GM12874 (cell line): ENCODE measurements at regions not wholly inside any gene's neighbourhood (a gene's known extent, or its start where the extent isn't known, plus 50 kb on each side); places are given as distances from the start of the nearest gene placed in this dataset.

Experiments used
- TF ChIP-seq, protein P1 (sequence below): IDR thresholded peaks from 2 replicates; pipeline ENCODE4 v1.5.1; 2011; ENCODE audit warnings: low read depth, mild to moderate bottlenecking, control low read depth, low read length, moderate library complexity; ENCODE audit not compliant: insufficient read depth

GRCh38 chr10:128614016-128614605 lies 487.9 kb upstream of the MKI67 start:
- TF ChIP-seq, protein P1, sequence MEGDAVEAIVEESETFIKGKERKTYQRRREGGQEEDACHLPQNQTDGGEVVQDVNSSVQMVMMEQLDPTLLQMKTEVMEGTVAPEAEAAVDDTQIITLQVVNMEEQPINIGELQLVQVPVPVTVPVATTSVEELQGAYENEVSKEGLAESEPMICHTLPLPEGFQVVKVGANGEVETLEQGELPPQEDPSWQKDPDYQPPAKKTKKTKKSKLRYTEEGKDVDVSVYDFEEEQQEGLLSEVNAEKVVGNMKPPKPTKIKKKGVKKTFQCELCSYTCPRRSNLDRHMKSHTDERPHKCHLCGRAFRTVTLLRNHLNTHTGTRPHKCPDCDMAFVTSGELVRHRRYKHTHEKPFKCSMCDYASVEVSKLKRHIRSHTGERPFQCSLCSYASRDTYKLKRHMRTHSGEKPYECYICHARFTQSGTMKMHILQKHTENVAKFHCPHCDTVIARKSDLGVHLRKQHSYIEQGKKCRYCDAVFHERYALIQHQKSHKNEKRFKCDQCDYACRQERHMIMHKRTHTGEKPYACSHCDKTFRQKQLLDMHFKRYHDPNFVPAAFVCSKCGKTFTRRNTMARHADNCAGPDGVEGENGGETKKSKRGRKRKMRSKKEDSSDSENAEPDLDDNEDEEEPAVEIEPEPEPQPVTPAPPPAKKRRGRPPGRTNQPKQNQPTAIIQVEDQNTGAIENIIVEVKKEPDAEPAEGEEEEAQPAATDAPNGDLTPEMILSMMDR: no peak

- TF ChIP-seq, protein P1: no peak
Observed at GRCh38 chr10:128614802-128615553, 488.8 kb upstream of the MKI67 start.

- TF ChIP-seq, protein P1: no peak
Observed at GRCh38 chr10:128617532-128617931, 491.3 kb upstream of the MKI67 start.

DNA sequence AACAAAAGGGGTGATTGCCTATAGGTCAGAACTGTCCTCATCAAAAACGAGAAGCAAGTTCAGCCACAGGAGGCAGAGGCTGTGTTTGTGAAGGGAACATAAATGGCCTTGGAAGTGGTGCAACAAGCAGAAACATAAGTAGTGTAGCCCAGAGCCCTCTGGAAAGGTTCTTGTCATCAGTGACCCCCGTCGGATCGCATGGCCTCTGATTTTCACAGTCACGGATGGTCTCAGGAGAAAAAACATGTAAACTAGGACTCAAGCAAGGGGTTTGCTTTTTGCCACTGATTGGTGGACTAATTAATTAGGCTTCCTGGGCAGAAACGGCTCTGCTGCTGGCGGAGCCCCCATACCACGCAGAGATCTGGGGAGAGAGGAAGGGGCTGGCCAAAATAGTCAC lies 496.5 kb upstream of the MKI67 start:
- TF ChIP-seq, protein P1: no peak

DNA sequence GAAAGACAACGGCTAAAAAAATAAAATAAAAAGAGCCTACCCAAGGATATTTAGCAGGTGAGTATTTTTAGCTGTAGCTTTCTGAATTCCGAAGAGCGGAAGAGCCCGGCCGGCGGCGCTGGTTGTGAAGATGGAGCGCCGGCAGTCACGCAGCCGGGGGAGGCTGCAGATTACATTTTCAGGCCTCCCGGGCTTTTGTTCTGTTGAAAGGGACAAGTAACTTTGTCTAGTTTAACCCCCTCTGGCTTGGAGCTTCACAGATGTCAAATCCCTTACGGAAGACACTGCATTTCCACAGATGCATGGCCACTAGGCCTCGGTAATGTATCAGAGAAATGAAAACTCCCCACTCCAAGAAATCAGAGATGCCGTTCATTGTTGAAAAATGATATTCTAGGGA lies 497.6 kb upstream of the MKI67 start:
- TF ChIP-seq, protein P1: no peak

DNA sequence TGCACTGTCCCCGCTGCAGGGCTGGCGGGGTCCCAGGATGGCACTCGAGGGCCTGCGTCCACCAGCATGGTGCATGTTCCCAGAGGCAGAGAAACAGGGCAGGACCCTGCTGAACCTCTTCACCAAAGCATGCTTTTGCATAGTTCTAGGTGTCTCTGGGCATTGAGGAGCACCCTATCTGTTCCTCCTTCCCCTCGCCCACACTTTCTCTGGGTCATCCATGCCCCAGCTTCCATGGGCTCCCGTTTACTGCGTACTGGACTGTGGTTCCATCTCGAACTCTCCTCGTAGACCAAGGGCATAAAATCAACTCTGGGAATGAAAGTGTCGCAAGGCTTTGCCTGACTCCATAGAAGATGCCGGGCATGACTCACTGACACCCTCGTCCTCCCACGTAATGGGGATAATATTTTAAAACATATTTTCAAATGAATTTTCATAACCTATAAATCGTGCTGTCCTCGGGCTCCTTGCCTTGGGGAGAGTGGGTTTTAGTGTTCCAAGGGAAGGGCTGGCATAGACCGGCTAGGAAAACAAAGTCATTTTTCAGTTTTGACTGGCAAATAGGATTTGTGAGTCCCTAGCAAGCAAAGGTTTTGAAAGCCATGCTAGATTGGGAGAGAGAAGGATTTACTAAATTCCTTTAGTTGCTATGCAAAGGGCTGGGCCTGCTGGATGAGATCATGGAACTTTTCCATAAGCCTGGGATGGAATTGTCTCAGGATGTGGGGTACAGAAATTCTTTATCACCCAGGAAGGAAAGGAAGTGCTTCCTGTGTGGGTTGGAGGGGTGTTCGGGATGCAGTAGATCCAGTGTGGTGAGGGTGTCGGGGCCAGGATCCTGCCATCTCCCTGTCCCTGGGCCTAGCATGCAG lies 498.7 kb upstream of the MKI67 start:
- TF ChIP-seq, protein P1: no peak

DNA sequence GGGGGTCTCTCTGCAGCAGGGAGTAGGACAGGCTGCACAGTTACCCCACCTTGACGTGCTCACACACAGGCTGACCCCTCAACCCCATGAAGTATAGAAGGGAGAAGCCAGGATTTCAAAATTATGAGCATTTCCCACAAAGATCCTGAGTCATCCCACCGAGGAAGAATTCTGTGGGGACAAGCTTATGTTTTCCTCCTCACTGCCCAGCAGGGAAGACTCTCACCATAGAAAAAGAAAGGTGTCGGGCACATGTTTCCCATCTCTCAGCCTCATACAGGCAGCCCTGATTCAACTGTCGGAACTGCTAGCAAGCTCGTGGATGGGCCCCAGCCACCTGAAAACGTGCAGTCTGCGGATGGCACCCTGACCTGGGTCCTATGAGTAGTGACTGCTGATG lies 499.7 kb upstream of the MKI67 start:
- TF ChIP-seq, protein P1: no peak
